ENCODE measurements at regions not wholly inside any gene's neighbourhood (a gene's known extent, or its start where the extent isn't known, plus 50 kb on each side); places are given as distances from the start of the nearest gene placed in this dataset.

- no peak overlapping the region for H3K4me3 ChIP-seq
- no peak for DNase-seq
- H3K9me3 ChIP-seq: no peaks in the 10 kb centered on the region
- intact Hi-C loops (cut with DNase I; ENCODE audit: low total_unique reads): no loop called here
- no peaks in the 10 kb centered on the region for H3K36me3 ChIP-seq
- H3K27ac ChIP-seq: no peak overlapping the region
- TF ChIP-seq CTCF (IDR thresholded peaks at IDR 0.05): no peak
- no peaks in the 10 kb centered on the region for H3K27me3 ChIP-seq
- no peaks in the 10 kb centered on the region for H3K4me1 ChIP-seq
Measured at GRCh38 chr11:127806501-127806900, 780.9 kb downstream of the ETS1 start.

- H3K36me3 ChIP-seq: no peaks in the 10 kb centered on the region
- DNase-seq: no peak
- TF ChIP-seq CTCF (IDR thresholded peaks at IDR 0.05): no peak
- intact Hi-C loops (cut with DNase I; ENCODE audit: low total_unique reads): no loop called here
- H3K4me1 ChIP-seq: no peaks in the 10 kb centered on the region
- no peaks in the 10 kb centered on the region for H3K9me3 ChIP-seq
- no peak overlapping the region for H3K27ac ChIP-seq
- H3K27me3 ChIP-seq: no peaks in the 10 kb centered on the region
- H3K4me3 ChIP-seq: no peak overlapping the region
Measured at GRCh38 chr11:127805771-127806170, 781.6 kb downstream of the ETS1 start.

GRCh38 chr11:127804747-127805400 is 782.5 kb downstream of the ETS1 start:
- no peak for DNase-seq
- Histone ChIP-seq H3K4me3 (no peak overlapping the region), H3K27ac (no peak overlapping the region), H3K4me1 (no peaks in the 10 kb centered on the region), H3K9me3 (no peaks in the 10 kb centered on the region), H3K36me3 (no peaks in the 10 kb centered on the region), H3K27me3 (no peaks in the 10 kb centered on the region)
- no peak for TF ChIP-seq CTCF (IDR thresholded peaks at IDR 0.05)
- intact Hi-C loops (cut with DNase I; ENCODE audit: low total_unique reads): no loop called here

- intact Hi-C loops (cut with DNase I; ENCODE audit: low total_unique reads): no loop called here
- no peak for DNase-seq
- no peaks in the 10 kb centered on the region for H3K4me1 ChIP-seq
- H3K4me3 ChIP-seq: no peak overlapping the region
- H3K9me3 ChIP-seq: no peaks in the 10 kb centered on the region
- H3K27ac ChIP-seq: no peak overlapping the region
- TF ChIP-seq CTCF (IDR thresholded peaks at IDR 0.05): no peak
- no peaks in the 10 kb centered on the region for H3K36me3 ChIP-seq
- H3K27me3 ChIP-seq: no peaks in the 10 kb centered on the region
Measured at GRCh38 chr11:127803755-127804154, 783.6 kb downstream of the ETS1 start.

GRCh38 chr11:127800989-127801688 is 786.2 kb downstream of the ETS1 start:
- Histone ChIP-seq H3K27ac (no peak overlapping the region), H3K4me1 (no peaks in the 10 kb centered on the region), H3K9me3 (no peaks in the 10 kb centered on the region), H3K4me3 (no peak overlapping the region), H3K36me3 (no peaks in the 10 kb centered on the region), H3K27me3 (no peaks in the 10 kb centered on the region)
- intact Hi-C loops (cut with DNase I; ENCODE audit: low total_unique reads): no loop called here
- DNase-seq: no peak
- no peak for TF ChIP-seq CTCF (IDR thresholded peaks at IDR 0.05)

Data from tibial artery (tissue), 4 donors.